HUES48 (cell line): ENCODE measurements at regions not wholly inside any gene's neighbourhood (a gene's known extent, or its start where the extent isn't known, plus 50 kb on each side); places are given as distances from the start of the nearest gene placed in this dataset.

Experiments
- H3K27ac ChIP-seq: one replicate; pipeline ENCODE4 v1.7.0; 2013; ENCODE audit warnings: low read depth, low read length, inconsistent platforms
- H3K27me3 ChIP-seq: 2 replicates; pipeline ENCODE4 v1.6.1; 2013; ENCODE audit warnings: mild to moderate bottlenecking, low read length; ENCODE audit not compliant: control insufficient read depth, insufficient read depth
- H3K36me3 ChIP-seq: 2 replicates; pipeline ENCODE4 v1.6.1; 2013; ENCODE audit warnings: low read length; ENCODE audit not compliant: control insufficient read depth, insufficient read depth
- H3K4me1 ChIP-seq: 2 replicates; pipeline ENCODE4 v1.6.1; 2013; ENCODE audit warnings: mild to moderate bottlenecking, low read length; ENCODE audit not compliant: control insufficient read depth, insufficient read depth
- H3K4me3 ChIP-seq: 2 replicates; pipeline ENCODE4 v1.5.1; 2013; ENCODE audit warnings: mild to moderate bottlenecking, low read depth, low read length
- H3K9ac ChIP-seq: 2 replicates; pipeline ENCODE4 v1.6.1; 2013; ENCODE audit warnings: mild to moderate bottlenecking, low read depth, low read length, moderate library complexity
- H3K9me3 ChIP-seq: 2 replicates; pipeline ENCODE4 v1.6.1; 2013; ENCODE audit warnings: low read length; ENCODE audit not compliant: control insufficient read depth, insufficient read depth

DNA sequence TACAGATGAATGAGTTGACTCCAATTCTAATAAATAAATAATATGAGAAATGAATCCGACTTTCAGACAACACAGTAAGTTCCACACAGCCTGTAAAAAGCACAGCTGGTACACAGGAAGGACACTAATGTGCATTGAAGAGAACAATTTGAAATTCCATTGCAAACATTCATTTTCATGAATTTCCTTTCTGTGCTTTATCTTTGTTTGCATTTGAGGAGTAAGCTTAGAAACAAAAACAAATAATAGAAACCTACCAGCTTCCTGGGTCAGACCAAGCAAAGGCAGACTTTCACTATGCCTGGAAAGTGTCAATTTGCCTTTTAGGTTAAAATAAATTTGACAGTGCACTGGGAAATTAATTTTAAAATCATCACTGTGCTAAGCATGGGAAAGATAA, 143.8 kb upstream of the VLDLR start:
- Histone ChIP-seq H3K36me3 (no peaks in the 10 kb centered on the region), H3K9me3 (no peaks in the 10 kb centered on the region), H3K9ac (no peak overlapping the region), H3K27ac (no peak overlapping the region), H3K4me1 (peaks cover 12% of the 10 kb centered on the region), H3K27me3 (no peaks in the 10 kb centered on the region), H3K4me3 (no peak overlapping the region)

DNA sequence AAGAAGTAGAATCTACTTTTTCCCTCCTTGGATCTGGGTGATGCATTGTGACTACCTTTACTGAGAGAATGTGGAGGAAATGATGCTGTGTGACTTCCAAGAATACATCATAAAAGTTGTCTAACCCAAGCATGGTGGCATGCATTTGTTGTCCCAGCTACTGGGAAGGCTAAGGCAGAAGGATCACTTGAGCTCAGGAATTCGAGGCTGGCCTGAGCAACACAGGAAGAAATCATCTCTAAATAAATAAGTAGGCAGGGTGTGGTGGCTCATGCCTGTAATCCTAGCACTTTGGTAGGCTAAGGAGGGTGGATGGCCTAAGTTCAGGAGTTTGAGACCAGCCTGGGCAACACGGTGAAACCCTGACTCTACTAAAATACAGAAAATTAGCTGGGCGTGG, 143.2 kb upstream of the VLDLR start:
- no peaks in the 10 kb centered on the region for H3K36me3 ChIP-seq
- H3K9me3 ChIP-seq, result no peaks in the 10 kb centered on the region
- no peak overlapping the region for H3K4me3 ChIP-seq
- no peak overlapping the region for H3K27ac ChIP-seq
- H3K9ac ChIP-seq, result no peak overlapping the region
- no peaks in the 10 kb centered on the region for H3K27me3 ChIP-seq
- peaks cover 12% of the 10 kb centered on the region for H3K4me1 ChIP-seq

DNA sequence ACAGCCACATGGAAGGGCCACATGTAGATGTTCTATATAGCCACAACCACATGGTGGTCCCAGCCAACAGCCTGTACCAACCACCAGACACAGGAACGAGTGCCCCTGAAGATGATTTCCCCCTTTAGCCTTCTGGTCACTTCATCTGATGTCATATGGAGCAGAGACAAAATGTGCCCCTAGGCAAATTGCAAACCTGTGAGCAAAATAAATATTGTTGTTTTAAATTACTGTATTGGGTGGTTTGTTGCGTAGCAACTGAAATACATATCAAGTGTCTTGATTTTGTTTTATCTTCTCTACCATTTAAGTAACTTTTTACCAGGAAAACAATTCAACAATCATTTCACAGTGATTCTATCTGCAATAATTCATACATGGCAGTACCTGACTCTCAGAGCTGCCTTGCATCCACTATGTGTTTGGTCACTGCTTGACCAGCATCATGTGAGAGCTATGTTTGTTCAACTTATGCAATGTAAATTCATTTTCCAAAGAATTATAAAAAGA, 142.5 kb upstream of the VLDLR start:
- Histone ChIP-seq H3K36me3 (no peaks in the 10 kb centered on the region), H3K27me3 (no peaks in the 10 kb centered on the region), H3K4me1 (peaks cover 12% of the 10 kb centered on the region), H3K4me3 (no peak overlapping the region), H3K9me3 (no peaks in the 10 kb centered on the region), H3K27ac (no peak overlapping the region), H3K9ac (no peak overlapping the region)

DNA sequence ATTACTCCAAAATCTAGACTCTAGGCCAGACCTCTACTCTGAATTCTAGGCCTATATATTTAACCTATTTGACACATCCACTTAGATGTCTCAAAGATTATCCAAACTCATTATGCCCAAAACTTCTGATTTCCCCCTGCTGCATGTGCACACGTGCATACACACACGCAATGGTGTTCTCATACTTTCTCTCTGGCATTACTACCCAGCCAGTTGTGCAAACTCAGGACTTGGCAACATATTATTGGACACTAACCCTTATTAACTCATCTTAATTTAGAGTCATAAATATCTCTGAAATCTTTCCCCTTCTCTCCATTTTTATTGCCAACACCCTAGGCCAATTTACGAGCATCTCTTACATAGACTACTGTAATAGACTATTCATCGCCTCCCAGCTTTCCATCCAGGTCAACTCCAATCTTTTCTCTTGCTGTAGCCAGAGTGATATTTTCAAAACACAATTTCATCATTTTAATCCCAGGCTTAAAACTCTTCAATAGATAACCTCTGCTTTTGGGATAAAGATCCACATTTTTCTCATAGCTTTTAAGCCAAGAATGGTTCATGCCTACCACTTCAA, 141.2 kb upstream of the VLDLR start:
- H3K9ac ChIP-seq, result no peak overlapping the region
- H3K27ac ChIP-seq, result no peak overlapping the region
- no peaks in the 10 kb centered on the region for H3K36me3 ChIP-seq
- no peak overlapping the region for H3K4me3 ChIP-seq
- H3K9me3 ChIP-seq, result no peaks in the 10 kb centered on the region
- H3K27me3 ChIP-seq, result no peaks in the 10 kb centered on the region
- H3K4me1 ChIP-seq, result peaks cover 12% of the 10 kb centered on the region

DNA sequence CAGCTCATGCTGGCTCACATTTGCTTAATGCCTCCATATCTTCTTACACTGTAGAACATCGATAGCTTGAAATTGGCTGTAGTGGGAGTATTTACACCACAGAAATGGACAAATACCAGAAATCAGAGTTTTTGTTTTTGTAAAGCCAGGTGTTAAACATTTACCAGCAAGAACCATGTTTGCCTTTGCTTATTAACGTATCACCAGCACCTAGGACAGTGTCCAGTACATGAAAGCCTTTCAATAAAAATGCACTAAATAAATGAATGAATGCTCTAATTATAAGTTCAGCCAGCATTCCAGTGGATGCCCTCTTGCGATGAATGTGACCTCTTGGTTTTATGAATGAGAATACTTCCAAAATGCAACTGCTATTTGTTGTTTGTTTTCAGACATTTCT, 140.4 kb upstream of the VLDLR start:
- no peak overlapping the region for H3K4me3 ChIP-seq

DNA sequence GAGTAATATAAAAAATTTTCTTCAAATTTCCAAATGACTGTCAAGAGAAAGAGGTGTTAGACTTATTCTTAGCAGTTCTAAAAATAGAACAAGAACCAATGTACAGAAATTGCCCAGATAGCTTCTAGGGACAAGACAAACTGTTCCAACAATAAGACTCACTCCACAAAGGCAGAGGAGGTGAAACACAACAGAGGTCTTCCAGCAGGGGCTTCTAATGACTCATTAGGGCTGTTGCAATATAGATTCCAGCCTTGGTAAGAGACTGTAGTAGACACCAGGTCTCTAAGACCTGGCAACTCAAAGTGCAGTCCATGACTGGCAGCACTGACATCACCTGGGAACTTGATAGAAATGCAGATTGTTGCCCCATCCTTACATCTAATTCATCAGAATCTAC, 134.6 kb upstream of the VLDLR start:
- H3K4me3 ChIP-seq, result no peak overlapping the region
- H3K9ac ChIP-seq, result no peak overlapping the region
- peaks cover 5% of the 10 kb centered on the region; the same call in 1 of the 2 replicates for H3K4me1 ChIP-seq
- no peak overlapping the region for H3K27ac ChIP-seq
- H3K27me3 ChIP-seq, result no peaks in the 10 kb centered on the region
- H3K36me3 ChIP-seq, result no peaks in the 10 kb centered on the region
- H3K9me3 ChIP-seq, result no peaks in the 10 kb centered on the region

More for the DNA sequence above, 140.4 kb upstream of the VLDLR start:
- Histone ChIP-seq H3K4me1 (peaks cover 12% of the 10 kb centered on the region), H3K36me3 (no peaks in the 10 kb centered on the region), H3K27me3 (no peaks in the 10 kb centered on the region), H3K27ac (no peak overlapping the region), H3K9me3 (no peaks in the 10 kb centered on the region), H3K9ac (no peak overlapping the region)

DNA sequence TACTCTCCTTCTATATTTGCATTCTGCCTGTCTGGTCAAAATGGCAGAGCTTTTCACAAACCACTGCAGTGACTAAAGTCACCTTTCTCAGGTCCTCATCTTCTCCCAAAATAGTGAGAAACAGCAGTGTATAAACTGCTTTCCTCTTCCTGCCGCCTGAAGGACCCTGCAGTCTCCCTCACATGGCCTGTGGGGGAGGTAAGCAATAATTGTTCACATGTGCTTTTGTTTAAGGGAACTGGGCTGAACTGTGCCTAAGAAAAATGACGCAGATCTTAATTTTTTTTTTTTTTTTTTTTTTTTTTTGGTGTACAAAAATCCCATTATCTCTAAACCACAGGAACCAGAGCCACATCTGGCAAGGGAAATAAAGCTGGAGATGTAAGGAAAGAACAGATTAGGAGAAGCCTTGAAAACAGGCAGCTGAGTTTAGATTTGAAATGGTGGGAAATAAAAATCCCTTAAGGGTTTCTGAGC, 131.7 kb upstream of the VLDLR start:
- Histone ChIP-seq H3K27ac (no peak overlapping the region), H3K27me3 (no peaks in the 10 kb centered on the region), H3K9ac (no peak overlapping the region)

DNA sequence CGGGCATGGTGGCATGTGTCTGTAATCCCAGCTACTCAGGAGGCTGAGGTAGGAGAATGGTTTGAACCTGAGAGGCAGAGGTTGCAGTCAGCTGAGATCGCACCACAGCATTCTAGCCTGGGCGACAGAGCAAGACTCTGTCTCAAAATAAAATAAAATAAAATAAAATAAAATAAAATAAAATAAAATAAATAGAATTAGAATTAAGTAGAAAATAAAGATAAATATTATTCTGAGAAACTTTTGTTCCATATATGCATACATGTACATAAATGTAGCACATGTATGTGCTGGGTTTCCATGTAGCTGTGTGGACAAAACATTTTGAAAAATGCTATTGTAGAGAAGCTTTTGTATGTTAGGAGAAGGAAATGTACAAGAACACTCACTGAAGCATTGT, 129.4 kb upstream of the VLDLR start:
- Histone ChIP-seq H3K9me3 (no peaks in the 10 kb centered on the region), H3K9ac (no peak overlapping the region), H3K27me3 (no peaks in the 10 kb centered on the region), H3K4me1 (peaks cover 12% of the 10 kb centered on the region), H3K4me3 (no peak overlapping the region), H3K36me3 (no peaks in the 10 kb centered on the region), H3K27ac (no peak overlapping the region)

More for the DNA sequence above, 131.7 kb upstream of the VLDLR start:
- no peak overlapping the region for H3K4me3 ChIP-seq
- no peaks in the 10 kb centered on the region for H3K36me3 ChIP-seq
- no peaks in the 10 kb centered on the region for H3K9me3 ChIP-seq
- peaks cover 11% of the 10 kb centered on the region for H3K4me1 ChIP-seq

DNA sequence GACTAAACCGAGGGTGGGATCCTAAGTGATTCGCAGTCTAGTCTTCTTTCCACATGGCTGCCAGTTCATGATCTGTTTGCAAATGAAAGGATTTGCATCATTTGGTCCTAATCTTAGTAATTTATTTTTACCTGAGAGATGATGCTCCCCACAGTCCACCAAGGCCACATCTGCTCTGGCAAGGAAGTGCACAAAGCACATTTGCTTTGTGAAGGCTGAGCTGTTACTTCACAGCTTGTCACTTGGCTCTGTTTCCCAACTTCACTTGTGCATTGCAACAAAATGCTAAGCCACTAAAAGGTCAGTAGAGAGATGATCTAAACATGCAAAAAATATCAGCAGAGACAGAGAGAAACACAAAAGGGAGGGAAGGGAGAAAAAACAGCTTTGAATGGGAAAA, 128.5 kb upstream of the VLDLR start:
- H3K27me3 ChIP-seq, result no peaks in the 10 kb centered on the region
- H3K4me3 ChIP-seq, result no peak overlapping the region
- no peaks in the 10 kb centered on the region for H3K36me3 ChIP-seq
- no peak overlapping the region for H3K9ac ChIP-seq
- no peak overlapping the region for H3K27ac ChIP-seq
- H3K4me1 ChIP-seq, result peaks cover 9% of the 10 kb centered on the region
- no peaks in the 10 kb centered on the region for H3K9me3 ChIP-seq

DNA sequence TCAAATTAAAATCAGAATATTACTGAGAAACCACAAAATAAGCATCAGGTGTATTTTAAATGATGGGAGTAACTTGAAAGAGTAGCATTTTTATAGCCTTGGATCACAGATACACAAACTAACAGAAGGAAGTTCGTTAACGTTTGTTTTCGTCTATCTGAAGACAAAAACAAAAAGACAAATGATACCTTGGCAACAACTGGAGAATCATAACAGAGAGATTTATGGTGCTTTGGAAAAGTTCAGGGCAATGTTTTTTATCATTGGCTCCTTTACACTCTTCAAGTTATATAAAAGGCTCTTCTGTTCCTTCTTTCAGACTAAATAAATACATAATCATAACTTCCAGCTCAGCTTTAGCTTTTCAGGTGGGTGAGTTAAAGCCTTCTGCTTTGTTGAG, 128.1 kb upstream of the VLDLR start:
- H3K27ac ChIP-seq, result no peak overlapping the region
- H3K4me1 ChIP-seq, result peaks cover 9% of the 10 kb centered on the region
- no peak overlapping the region for H3K9ac ChIP-seq
- H3K27me3 ChIP-seq, result no peaks in the 10 kb centered on the region
- H3K9me3 ChIP-seq, result no peaks in the 10 kb centered on the region
- no peaks in the 10 kb centered on the region for H3K36me3 ChIP-seq
- no peak overlapping the region for H3K4me3 ChIP-seq

DNA sequence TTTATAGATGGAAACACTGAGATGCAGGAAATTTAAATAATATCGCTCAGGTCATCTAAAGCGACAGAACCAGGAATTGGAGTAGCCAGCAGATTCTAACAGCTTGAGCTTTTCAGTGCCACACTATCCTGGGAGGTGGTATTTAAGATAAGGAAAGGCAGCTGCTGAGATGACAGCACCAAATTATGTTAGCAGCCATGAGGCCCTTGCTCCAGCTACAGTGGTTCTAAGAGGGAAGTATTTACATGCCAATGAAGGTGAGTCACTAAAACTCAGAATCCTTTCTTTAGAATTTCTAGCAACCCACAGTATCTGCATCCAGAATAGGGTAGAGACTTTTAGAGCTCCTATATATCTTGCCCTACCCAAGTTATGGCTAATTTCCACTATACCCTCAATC, 127.0 kb upstream of the VLDLR start:
- Histone ChIP-seq H3K4me1 (peaks cover 9% of the 10 kb centered on the region), H3K36me3 (no peaks in the 10 kb centered on the region), H3K27me3 (no peaks in the 10 kb centered on the region), H3K27ac (peak overlapping the region; percentile 48), H3K9ac (no peak overlapping the region), H3K4me3 (no peak overlapping the region), H3K9me3 (no peaks in the 10 kb centered on the region)
